ENCODE measurements at regions not wholly inside any gene's neighbourhood (a gene's known extent, or its start where the extent isn't known, plus 50 kb on each side); places are given as distances from the start of the nearest gene placed in this dataset.

GRCh38 chr1:5740865-5741860, 251.1 kb downstream of the NPHP4 start:
- H3K4me1 ChIP-seq (ENCODE audit: control insufficient read depth, low read length), result no peaks in the 10 kb centered on the region

DNA sequence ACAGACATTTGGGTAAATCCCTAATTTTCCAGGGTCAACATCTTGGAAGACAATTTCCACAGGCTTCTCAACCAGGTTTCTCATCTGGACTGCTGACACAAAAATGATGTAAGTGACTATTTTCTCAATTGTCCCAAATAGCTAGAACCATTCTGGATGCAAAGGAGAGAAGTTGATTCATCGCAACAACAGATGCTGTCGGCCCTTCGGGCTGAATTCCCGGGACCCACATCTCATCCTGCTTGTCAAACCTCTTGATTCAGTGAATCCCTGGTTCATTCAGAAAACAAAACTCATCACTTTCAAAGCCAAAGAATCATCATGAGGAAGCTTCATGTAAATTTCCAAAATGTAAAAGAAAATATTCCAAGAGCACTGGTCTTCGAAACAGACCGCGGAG, 251.8 kb downstream of the NPHP4 start:
- Histone ChIP-seq H3K79me2 (ENCODE audit: control insufficient read depth, low read length) (no peaks in the 10 kb centered on the region), H3K27me3 (ENCODE audit: control insufficient read depth, low read length) (no peaks in the 10 kb centered on the region)

More at GRCh38 chr1:5740865-5741860, 251.1 kb downstream of the NPHP4 start:
- no peak overlapping the region for H3K27ac ChIP-seq (ENCODE audit: low read depth, low read length)
- H3K27me3 ChIP-seq (ENCODE audit: control insufficient read depth, low read length), result no peaks in the 10 kb centered on the region
- no peak overlapping the region for H3K4me3 ChIP-seq (ENCODE audit: low read length)
- no peaks in the 10 kb centered on the region for H4K20me1 ChIP-seq (ENCODE audit: control insufficient read depth, insufficient read depth, low read depth, low read length)
- H3F3A ChIP-seq (ENCODE audit: control insufficient read depth, insufficient read depth), result no peaks in the 10 kb centered on the region
- TF ChIP-seq, protein P1, sequence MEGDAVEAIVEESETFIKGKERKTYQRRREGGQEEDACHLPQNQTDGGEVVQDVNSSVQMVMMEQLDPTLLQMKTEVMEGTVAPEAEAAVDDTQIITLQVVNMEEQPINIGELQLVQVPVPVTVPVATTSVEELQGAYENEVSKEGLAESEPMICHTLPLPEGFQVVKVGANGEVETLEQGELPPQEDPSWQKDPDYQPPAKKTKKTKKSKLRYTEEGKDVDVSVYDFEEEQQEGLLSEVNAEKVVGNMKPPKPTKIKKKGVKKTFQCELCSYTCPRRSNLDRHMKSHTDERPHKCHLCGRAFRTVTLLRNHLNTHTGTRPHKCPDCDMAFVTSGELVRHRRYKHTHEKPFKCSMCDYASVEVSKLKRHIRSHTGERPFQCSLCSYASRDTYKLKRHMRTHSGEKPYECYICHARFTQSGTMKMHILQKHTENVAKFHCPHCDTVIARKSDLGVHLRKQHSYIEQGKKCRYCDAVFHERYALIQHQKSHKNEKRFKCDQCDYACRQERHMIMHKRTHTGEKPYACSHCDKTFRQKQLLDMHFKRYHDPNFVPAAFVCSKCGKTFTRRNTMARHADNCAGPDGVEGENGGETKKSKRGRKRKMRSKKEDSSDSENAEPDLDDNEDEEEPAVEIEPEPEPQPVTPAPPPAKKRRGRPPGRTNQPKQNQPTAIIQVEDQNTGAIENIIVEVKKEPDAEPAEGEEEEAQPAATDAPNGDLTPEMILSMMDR (IDR thresholded peaks at IDR 0.05; ENCODE audit: low read depth, low read length, poor library complexity, severe bottlenecking), result no peak
- TF ChIP-seq EZH2phosphoT487 (IDR thresholded peaks at IDR 0.05; ENCODE audit: borderline replicate concordance, low read length), result no peak
- no peaks in the 10 kb centered on the region for H3K79me2 ChIP-seq (ENCODE audit: control insufficient read depth, low read length)
- H3K9me2 ChIP-seq (replicated peaks; ENCODE audit: control insufficient read depth, low read length), result no peaks in the 10 kb centered on the region
- H3K36me3 ChIP-seq (ENCODE audit: control insufficient read depth, low read length), result no peaks in the 10 kb centered on the region
- H3K4me2 ChIP-seq (ENCODE audit: low read length), result no peak overlapping the region
- no peaks in the 10 kb centered on the region for H3K9me3 ChIP-seq (ENCODE audit: control insufficient read depth, insufficient read depth, low read length)

DNA sequence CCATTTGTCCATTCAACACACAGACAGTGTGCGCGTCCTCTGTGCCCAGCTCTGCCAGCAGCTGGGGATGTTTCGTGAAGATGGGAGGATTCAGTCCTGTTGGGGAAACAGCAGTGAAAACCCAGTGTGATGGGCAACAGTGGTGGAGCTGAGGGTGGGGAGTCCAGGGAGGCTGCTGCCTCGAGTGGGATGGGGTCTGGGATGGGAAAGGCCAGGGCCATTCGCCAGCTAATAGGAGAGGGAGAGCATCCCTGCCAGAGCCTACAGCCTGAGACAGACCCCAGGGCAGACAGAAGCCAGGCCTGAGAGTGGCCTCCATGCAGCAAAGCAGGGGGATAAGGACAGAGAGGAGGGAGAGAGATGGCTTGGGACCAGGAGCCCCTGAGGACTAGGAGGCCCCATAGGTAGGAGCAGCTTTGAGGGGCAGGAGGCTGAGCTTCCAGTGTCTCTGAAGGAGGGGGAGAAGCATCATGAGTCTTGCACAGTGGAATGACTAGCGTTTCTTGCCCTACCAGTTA, 252.6 kb downstream of the NPHP4 start:
- H3K4me1 ChIP-seq (ENCODE audit: control insufficient read depth, low read length), result no peaks in the 10 kb centered on the region
- no peak for TF ChIP-seq EZH2phosphoT487 (IDR thresholded peaks at IDR 0.05; ENCODE audit: borderline replicate concordance, low read length)
- TF ChIP-seq, protein P1 (IDR thresholded peaks at IDR 0.05; ENCODE audit: low read depth, low read length, poor library complexity, severe bottlenecking), result no peak
- H3K79me2 ChIP-seq (ENCODE audit: control insufficient read depth, low read length), result no peaks in the 10 kb centered on the region
- H3K4me2 ChIP-seq (ENCODE audit: low read length), result no peak overlapping the region
- no peak overlapping the region for H3K4me3 ChIP-seq (ENCODE audit: low read length)
- no peaks in the 10 kb centered on the region for H3F3A ChIP-seq (ENCODE audit: control insufficient read depth, insufficient read depth)
- H3K36me3 ChIP-seq (ENCODE audit: control insufficient read depth, low read length), result no peaks in the 10 kb centered on the region
- H3K9me3 ChIP-seq (ENCODE audit: control insufficient read depth, insufficient read depth, low read length), result no peaks in the 10 kb centered on the region
- no peak overlapping the region for H3K27ac ChIP-seq (ENCODE audit: low read depth, low read length)
- no peaks in the 10 kb centered on the region for H3K27me3 ChIP-seq (ENCODE audit: control insufficient read depth, low read length)
- H4K20me1 ChIP-seq (ENCODE audit: control insufficient read depth, insufficient read depth, low read depth, low read length), result no peaks in the 10 kb centered on the region
- no peaks in the 10 kb centered on the region for H3K9me2 ChIP-seq (replicated peaks; ENCODE audit: control insufficient read depth, low read length)

More for the DNA sequence above, 251.8 kb downstream of the NPHP4 start:
- H4K20me1 ChIP-seq (ENCODE audit: control insufficient read depth, insufficient read depth, low read depth, low read length), result no peaks in the 10 kb centered on the region
- H3K4me2 ChIP-seq (ENCODE audit: low read length), result no peak overlapping the region
- no peak for TF ChIP-seq EZH2phosphoT487 (IDR thresholded peaks at IDR 0.05; ENCODE audit: borderline replicate concordance, low read length)
- TF ChIP-seq, protein P1 (IDR thresholded peaks at IDR 0.05; ENCODE audit: low read depth, low read length, poor library complexity, severe bottlenecking), result no peak
- no peaks in the 10 kb centered on the region for H3K9me2 ChIP-seq (replicated peaks; ENCODE audit: control insufficient read depth, low read length)
- no peaks in the 10 kb centered on the region for H3K4me1 ChIP-seq (ENCODE audit: control insufficient read depth, low read length)
- no peaks in the 10 kb centered on the region for H3F3A ChIP-seq (ENCODE audit: control insufficient read depth, insufficient read depth)
- no peaks in the 10 kb centered on the region for H3K36me3 ChIP-seq (ENCODE audit: control insufficient read depth, low read length)
- no peaks in the 10 kb centered on the region for H3K9me3 ChIP-seq (ENCODE audit: control insufficient read depth, insufficient read depth, low read length)
- no peak overlapping the region for H3K4me3 ChIP-seq (ENCODE audit: low read length)
- no peak overlapping the region for H3K27ac ChIP-seq (ENCODE audit: low read depth, low read length)

All from DOHH2 (cell line).